K562 (cell line): ENCODE measurements at regions not wholly inside any gene's neighbourhood (a gene's known extent, or its start where the extent isn't known, plus 50 kb on each side); places are given as distances from the start of the nearest gene placed in this dataset.

Source experiments
- CTCF ChIP-seq, 3 experiments: IDR thresholded peaks in 2 of 3; conservative IDR thresholded peaks in 1 of 3; 2 replicates each; pipeline ENCODE4 v1.5.1; 2011 to 2012; ENCODE audit warnings: low read length in 3 of 3, mild to moderate bottlenecking in 3 of 3, control low read depth in 2 of 3, improper control_type of control experiment in 1 of 3, inconsistent platforms in 1 of 3, low read depth in 1 of 3, mixed read lengths in 1 of 3, moderate library complexity in 1 of 3; ENCODE audit not compliant: insufficient read depth in 2 of 3
- MAX ChIP-seq: sonication (generic); formaldehyde crosslinking; IDR thresholded peaks from 2 replicates; pipeline ENCODE4 v1.9.0; 2022; ENCODE audit warnings: mild to moderate bottlenecking, missing genetic modification reagents
- POLR2AphosphoS5 ChIP-seq: IDR thresholded peaks from 2 replicates; pipeline ENCODE4 v1.6.1; 2011; ENCODE audit warnings: mild to moderate bottlenecking, low read depth, low read length, moderate library complexity; ENCODE audit not compliant: control insufficient read depth, insufficient read depth
- RAD51 ChIP-seq: fragments of 450-650 bp; IDR thresholded peaks from 2 replicates; pipeline ENCODE4 v1.7.1; 2016; ENCODE audit warnings: low read depth, mild to moderate bottlenecking, borderline replicate concordance
- SREBF2 ChIP-seq: sonication (generic); formaldehyde crosslinking; IDR thresholded peaks from 2 replicates; pipeline ENCODE4 v1.4.0; 2020; ENCODE audit warnings: mild to moderate bottlenecking, missing genetic modification reagents

- TF ChIP-seq POLR2AphosphoS5 (no peak), CTCF (IDR thresholded peaks at IDR 0.05 in 2 of 3, conservative IDR thresholded peaks at IDR 0.05 in 1 of 3; ENCODE audit: insufficient read depth in 2 of 3, low read depth in 1 of 3, low read length in 3 of 3) (no peak), RAD51 (no peak), MAX (CRISPR knock-in tag) (no peak), SREBF2 (no peak)
Measured at GRCh38 chr2:192438239-192438638, 243.5 kb upstream of the TMEFF2 start.
